WTC11 (cell line): ENCODE measurements at regions not wholly inside any gene's neighbourhood (a gene's known extent, or its start where the extent isn't known, plus 50 kb on each side); places are given as distances from the start of the nearest gene placed in this dataset.

ENCODE experiments used
- ATAC-seq: fragments of 200-7000 bp; cut with Tn5 transposase; 2 replicates; pipeline ENCODE4 v1.10.0; 2021; ENCODE audit warnings: mild to moderate bottlenecking, moderate library complexity
- CTCF ChIA-PET: fragments of 300-600 bp; sonication (Branson Sonifier 250); formaldehyde crosslinking; loops from one replicate; lab custom pipeline; 2021; ENCODE audit warnings: antibody characterized with exemption; lab: Charles Lee
- POLR2A ChIA-PET: fragments of 350-600 bp; sonication (Branson Sonifier 250); formaldehyde crosslinking; loops from one replicate; lab custom pipeline; 2021; ENCODE audit warnings: antibody characterized with exemption; lab: Charles Lee
- DNase-seq: peaks from one replicate; pipeline ENCODE4 v3.0.0; 2021; ENCODE audit warnings: low spot score
- H3K27ac Mint-ChIP-seq: 2 replicates; pipeline ENCODE4 v1.8.0; 2021; ENCODE audit warnings: mixed read lengths
- H3K27me3 Mint-ChIP-seq: 2 replicates; pipeline ENCODE4 v1.8.0; 2021; ENCODE audit warnings: low read depth, mild to moderate bottlenecking, moderate library complexity, mixed read lengths
- H3K36me3 Mint-ChIP-seq: 2 replicates; pipeline ENCODE4 v1.8.0; 2021; ENCODE audit warnings: mixed read lengths
- H3K4me1 Mint-ChIP-seq: 2 replicates; pipeline ENCODE4 v1.8.0; 2022; ENCODE audit warnings: mixed read lengths
- H3K4me3 Mint-ChIP-seq: 2 replicates; pipeline ENCODE4 v1.8.0; 2021; ENCODE audit warnings: mild to moderate bottlenecking, moderate library complexity, mixed read lengths
- H3K9me3 Mint-ChIP-seq: 2 replicates; pipeline ENCODE4 v1.8.0; 2021; ENCODE audit warnings: mixed read lengths
- AR ChIP-seq: fragments of 250-450 bp; sonication (Bioruptor Pico); IDR thresholded peaks from 2 replicates; pipeline ENCODE4 v1.9.0; 2021; ENCODE audit warnings: mild to moderate bottlenecking
- HMGA2 ChIP-seq: fragments of 250-450 bp; sonication (Bioruptor Pico); IDR thresholded peaks from 2 replicates; pipeline ENCODE4 v1.4.0; 2021; ENCODE audit warnings: mild to moderate bottlenecking, moderate library complexity
- HMGXB4 ChIP-seq: sonication (generic); formaldehyde crosslinking; IDR thresholded peaks from 2 replicates; pipeline ENCODE4 v1.8.1; 2023; ENCODE audit warnings: mild to moderate bottlenecking, moderate library complexity, missing genetic modification reagents
- USF1 ChIP-seq: sonication (generic); formaldehyde crosslinking; IDR thresholded peaks from 2 replicates; pipeline ENCODE4 v1.8.0; 2022; ENCODE audit warnings: mild to moderate bottlenecking, missing genetic modification reagents
- ZNF121 ChIP-seq: sonication (generic); formaldehyde crosslinking; IDR thresholded peaks from 2 replicates; pipeline ENCODE4 v1.8.0; 2023; ENCODE audit warnings: missing genetic modification reagents
- ZNF671 ChIP-seq: fragments of 250-450 bp; sonication (Bioruptor Pico); IDR thresholded peaks from 2 replicates; pipeline ENCODE4 v1.8.0; 2021; ENCODE audit warnings: mild to moderate bottlenecking
- TF ChIP-seq, protein P1 (sequence below): sonication (generic); formaldehyde crosslinking; IDR thresholded peaks from 2 replicates; pipeline ENCODE4 v1.8.0; 2022; ENCODE audit warnings: mild to moderate bottlenecking, missing genetic modification reagents
- TF ChIP-seq, protein P2 (sequence below): fragments of 250-450 bp; sonication (Bioruptor Pico); IDR thresholded peaks from 2 replicates; pipeline ENCODE4 v1.9.0; 2021; ENCODE audit warnings: mild to moderate bottlenecking, borderline replicate concordance
- TF ChIP-seq, protein P3 (sequence below): sonication (generic); formaldehyde crosslinking; IDR thresholded peaks from 2 replicates; pipeline ENCODE4 v1.8.1; 2023; ENCODE audit warnings: mild to moderate bottlenecking, missing genetic modification reagents, moderate library complexity

GRCh38 chr14:31927348-31927832 is 149.7 kb upstream of the ARHGAP5 start:
- Mint-ChIP-seq H3K4me3 (no peak overlapping the region), H3K27me3 (no peaks in the 10 kb centered on the region), H3K27ac (no peak overlapping the region), H3K36me3 (no peaks in the 10 kb centered on the region), H3K9me3 (no peaks in the 10 kb centered on the region), H3K4me1 (peaks cover 9% of the 10 kb centered on the region)
- ChIA-PET CTCF (interaction anchor here (1.2 to 3.2 kb wide), 4 partner anchors 24 to 327 kb away, joined by 3 to 14 read pairs (median 8); no protein-coding TSS in a partner anchor), POLR2A (no interaction called here)
- ATAC-seq (peak; percentile 93), DNase-seq (no peak)
- TF ChIP-seq AR (CRISPR knock-in tag) (no peak), HMGA2 (CRISPR knock-in tag) (no peak), USF1 (peak; percentile 77; the same call in 1 of the 2 replicates), ZNF671 (CRISPR knock-in tag) (no peak), HMGXB4 (CRISPR knock-in tag) (no peak)
- TF ChIP-seq, protein P1, sequence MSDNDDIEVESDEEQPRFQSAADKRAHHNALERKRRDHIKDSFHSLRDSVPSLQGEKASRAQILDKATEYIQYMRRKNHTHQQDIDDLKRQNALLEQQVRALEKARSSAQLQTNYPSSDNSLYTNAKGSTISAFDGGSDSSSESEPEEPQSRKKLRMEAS (CRISPR knock-in tag), result 0 out of 2 replicates have a peak, but pooled peaks have one; percentile 29
- TF ChIP-seq, protein P2, sequence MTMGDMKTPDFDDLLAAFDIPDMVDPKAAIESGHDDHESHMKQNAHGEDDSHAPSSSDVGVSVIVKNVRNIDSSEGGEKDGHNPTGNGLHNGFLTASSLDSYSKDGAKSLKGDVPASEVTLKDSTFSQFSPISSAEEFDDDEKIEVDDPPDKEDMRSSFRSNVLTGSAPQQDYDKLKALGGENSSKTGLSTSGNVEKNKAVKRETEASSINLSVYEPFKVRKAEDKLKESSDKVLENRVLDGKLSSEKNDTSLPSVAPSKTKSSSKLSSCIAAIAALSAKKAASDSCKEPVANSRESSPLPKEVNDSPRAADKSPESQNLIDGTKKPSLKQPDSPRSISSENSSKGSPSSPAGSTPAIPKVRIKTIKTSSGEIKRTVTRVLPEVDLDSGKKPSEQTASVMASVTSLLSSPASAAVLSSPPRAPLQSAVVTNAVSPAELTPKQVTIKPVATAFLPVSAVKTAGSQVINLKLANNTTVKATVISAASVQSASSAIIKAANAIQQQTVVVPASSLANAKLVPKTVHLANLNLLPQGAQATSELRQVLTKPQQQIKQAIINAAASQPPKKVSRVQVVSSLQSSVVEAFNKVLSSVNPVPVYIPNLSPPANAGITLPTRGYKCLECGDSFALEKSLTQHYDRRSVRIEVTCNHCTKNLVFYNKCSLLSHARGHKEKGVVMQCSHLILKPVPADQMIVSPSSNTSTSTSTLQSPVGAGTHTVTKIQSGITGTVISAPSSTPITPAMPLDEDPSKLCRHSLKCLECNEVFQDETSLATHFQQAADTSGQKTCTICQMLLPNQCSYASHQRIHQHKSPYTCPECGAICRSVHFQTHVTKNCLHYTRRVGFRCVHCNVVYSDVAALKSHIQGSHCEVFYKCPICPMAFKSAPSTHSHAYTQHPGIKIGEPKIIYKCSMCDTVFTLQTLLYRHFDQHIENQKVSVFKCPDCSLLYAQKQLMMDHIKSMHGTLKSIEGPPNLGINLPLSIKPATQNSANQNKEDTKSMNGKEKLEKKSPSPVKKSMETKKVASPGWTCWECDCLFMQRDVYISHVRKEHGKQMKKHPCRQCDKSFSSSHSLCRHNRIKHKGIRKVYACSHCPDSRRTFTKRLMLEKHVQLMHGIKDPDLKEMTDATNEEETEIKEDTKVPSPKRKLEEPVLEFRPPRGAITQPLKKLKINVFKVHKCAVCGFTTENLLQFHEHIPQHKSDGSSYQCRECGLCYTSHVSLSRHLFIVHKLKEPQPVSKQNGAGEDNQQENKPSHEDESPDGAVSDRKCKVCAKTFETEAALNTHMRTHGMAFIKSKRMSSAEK (CRISPR knock-in tag), result no peak
- TF ChIP-seq, protein P3, sequence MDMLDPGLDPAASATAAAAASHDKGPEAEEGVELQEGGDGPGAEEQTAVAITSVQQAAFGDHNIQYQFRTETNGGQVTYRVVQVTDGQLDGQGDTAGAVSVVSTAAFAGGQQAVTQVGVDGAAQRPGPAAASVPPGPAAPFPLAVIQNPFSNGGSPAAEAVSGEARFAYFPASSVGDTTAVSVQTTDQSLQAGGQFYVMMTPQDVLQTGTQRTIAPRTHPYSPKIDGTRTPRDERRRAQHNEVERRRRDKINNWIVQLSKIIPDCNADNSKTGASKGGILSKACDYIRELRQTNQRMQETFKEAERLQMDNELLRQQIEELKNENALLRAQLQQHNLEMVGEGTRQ, result peak; percentile 71

DNA sequence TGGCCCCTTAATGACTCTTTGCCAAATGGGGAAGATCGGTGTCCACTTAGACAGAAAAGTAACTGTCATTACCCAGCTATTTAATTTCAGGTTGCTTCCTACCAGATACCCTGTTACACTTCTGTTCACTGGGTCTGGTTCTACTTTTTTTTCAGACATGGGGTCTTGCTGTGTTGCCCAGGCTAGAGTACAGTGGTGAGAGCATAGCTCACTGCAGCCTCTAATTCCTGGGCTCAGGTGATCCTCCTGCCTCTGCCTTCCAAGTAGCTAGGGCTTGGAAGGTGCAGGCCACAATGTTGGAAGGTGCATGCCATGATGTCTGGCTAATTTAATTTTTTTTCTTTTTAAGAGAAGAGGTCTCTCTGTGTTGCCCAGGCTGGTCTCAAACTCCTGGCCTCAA is 147.0 kb upstream of the ARHGAP5 start:
- Mint-ChIP-seq H3K4me1 (peaks cover 35% of the 10 kb centered on the region), H3K9me3 (no peaks in the 10 kb centered on the region)
- DNase-seq, result no peak
- TF ChIP-seq ZNF121 (CRISPR knock-in tag), result peak; percentile 81
- TF ChIP-seq, protein P1 (CRISPR knock-in tag), result no peak
- TF ChIP-seq, all 79 proteins: peak for 1
- no peak for ATAC-seq
- no peaks in the 10 kb centered on the region; the same call in 1 of the 2 replicates for H3K27me3 Mint-ChIP-seq
- H3K36me3 Mint-ChIP-seq, result no peaks in the 10 kb centered on the region
- H3K4me3 Mint-ChIP-seq, result no peak overlapping the region
- ChIA-PET CTCF (no interaction called here), POLR2A (no interaction called here)
- no peak overlapping the region for H3K27ac Mint-ChIP-seq
